DMS 273 (cell line): ENCODE measurements at regions not wholly inside any gene's neighbourhood (a gene's known extent, or its start where the extent isn't known, plus 50 kb on each side); places are given as distances from the start of the nearest gene placed in this dataset.

Experiments
- DNase-seq: peaks from one replicate; lab custom pipeline; 2025; ENCODE audit not compliant: unreplicated experiment; lab: John Stamatoyannopoulos, UW

DNA sequence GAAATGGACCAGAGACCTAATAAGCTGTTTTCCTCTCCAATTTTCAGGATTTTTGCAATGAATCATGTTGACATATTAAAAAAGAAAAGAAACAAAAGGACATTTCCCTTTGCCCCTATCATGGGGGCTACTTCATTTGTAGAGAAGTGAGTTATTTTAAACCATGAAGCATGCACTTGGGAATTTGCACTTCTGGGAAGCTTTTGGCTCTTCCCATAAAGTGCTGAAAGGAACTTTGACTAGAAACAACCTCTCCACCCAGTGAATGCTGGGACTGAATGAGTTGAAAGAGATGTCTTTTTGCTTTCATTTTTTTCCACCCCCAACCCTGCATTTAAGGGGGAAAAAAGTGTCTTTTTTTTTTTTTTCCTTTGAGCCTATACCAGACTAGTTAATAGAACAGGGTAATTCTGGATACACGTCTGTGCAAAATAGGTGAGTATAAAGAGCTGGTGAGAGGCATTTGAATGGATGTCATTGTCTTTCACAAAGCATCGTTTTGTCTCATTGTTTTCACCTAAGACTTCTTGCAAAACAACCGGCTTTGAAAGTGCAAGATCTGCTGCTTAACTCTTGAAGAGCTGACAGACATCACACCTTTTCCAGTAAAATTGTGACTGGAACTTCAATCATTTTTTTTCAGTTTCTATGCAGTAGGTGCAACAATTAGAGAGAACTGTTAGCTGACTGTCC is 138.7 kb upstream of the BACH2 start:
- no peak for DNase-seq

DNA sequence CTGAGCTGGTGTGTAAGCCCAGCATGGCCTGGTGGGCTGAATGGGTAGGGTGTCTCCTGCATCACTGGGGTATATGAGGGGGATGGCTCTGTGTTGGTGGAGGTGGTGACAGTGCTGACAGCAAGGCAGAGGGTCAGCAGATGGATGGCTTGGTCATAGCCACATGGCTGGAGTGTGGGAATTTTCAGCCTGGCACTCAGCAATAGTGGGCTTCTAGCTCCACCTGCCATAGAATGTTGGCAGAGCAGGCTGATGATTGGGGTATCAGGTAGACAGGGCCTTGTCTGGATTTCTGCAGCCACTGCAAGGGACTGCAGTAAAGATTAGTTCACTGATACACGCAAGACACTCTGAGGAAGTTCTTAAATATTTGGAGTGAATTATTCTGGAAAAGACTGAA is 137.5 kb upstream of the BACH2 start:
- DNase-seq: peak; percentile 61

DNA sequence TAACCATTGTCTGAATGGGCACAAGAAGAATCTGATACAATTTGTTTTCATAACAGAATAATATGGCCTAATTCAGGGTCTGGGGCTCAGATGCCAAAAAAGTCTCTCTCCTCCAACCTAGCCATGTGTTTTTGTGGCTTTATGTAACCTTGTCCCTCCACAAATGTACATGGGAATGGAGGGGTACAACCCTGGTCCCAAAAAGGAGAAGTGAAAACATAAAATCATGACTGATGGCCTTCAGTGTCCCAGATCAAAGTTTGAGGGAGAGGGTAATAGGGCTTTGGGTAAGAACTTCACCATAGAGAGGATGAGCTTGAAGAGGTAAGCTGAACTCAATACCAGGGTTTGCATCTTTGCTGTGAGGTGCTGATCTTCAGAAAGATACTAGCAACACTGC is 136.3 kb upstream of the BACH2 start:
- no peak for DNase-seq

DNA sequence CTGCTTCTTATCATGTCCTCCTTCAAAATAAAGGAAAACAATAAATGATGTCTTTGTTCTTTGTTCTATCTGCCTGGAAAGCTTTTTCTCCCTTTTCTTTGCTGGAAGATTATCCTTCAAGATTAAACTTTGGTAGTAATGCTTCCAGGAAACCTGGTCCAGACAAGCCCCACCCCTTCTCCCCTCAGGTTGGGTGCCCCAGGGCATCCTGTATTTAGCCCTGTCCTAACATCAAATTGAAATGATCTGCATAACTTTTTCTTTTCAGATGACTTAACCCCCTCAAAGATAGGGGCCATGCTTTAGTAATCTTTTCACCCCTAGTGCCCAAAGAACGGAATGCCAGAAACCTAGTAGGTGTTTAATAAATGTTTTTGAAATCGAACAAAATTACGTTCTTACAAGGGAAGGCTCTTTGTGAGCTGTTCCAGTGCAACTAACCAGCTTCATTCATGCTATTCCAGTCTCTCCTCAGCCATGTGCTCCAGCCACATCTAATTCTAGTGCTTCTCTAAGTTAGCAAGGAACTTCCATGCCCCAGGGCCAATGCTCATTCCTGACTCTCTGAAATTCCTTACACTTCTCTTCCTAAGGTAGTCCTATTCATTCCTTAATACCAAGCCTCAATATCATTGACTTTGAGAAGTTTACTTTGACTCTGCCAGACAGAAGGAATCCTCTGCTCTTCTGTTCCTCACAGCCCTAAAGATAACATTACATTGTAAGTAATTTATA is 135.6 kb upstream of the BACH2 start:
- no peak for DNase-seq

DNA sequence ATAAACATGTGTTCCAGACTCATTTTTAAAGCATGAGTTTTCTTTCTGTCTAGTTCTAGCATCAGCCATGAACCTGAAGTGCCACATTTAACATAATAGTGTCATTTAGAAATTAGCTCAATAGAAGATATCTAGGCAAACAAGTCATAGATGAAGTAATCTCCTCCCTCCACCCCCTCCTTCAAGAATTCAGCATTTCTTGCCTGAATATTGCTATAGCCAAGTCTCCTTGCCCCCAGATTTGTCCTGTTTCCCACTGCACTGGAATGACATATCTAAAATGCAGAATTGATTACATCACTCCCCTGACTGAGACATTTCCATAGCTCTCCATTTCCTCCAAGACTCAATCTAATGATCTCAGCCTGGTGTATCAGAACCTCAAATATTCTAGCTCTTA is 134.9 kb upstream of the BACH2 start:
- no peak for DNase-seq

DNA sequence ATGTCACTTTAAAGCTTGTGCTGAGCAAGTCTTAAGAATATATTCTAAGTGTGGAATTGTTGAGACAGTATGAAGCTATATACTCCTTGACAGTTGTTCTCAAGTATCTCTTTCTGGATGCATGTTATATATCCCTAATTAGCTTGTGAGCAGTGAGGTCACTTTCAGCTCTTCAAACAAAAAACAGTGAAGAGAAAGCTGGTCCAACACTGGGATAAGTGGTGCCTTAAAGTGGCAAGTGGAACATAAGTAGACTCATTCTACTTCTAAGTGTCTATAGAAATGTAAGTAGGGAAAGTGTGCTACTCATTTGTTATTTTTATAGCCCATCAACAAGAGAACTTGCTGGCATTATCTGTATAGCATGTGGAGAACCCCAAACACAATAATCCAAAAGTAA is 133.1 kb upstream of the BACH2 start:
- DNase-seq: peak; percentile 53

DNA sequence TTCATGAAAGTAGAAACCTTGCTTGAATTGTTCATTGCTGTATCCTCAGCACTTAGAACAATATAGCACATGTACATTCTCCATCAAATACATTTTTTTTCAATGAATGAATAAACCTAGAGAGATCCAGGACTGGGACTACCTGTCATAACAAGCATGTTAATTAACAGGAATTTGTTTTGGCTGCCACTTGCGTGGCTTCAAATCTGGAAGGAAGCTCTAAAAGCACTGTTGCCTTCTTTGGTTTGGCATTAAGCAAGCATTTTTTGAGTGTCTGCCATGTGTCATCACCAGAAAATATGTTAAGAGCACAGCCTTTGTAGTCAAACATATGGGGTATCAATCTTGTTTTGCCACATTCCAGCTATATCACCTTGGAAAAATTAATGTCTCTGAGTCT is 131.9 kb upstream of the BACH2 start:
- no peak for DNase-seq

DNA sequence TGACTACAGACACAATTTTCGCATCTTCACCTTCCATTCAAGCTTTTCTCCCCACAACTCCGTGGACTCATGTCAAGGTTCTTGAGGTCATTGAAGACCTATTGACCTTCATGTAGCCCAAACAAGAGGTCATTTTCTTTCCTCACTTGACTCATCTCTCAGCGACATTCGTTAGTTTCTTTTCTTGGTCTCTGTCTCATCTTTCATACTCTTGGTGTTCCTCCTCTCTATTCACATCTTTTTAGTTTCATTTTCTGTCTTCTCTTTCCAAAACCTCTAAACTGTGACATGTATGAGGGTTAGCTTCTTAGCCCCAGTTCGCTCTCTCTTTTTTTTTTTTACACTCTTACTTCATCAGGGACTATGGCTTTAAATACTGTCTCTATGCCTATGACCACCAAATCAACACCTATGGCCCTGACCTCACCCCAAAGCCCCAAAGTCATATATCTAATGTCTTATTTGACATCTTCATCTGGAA is 128.6 kb upstream of the BACH2 start:
- no peak for DNase-seq

DNA sequence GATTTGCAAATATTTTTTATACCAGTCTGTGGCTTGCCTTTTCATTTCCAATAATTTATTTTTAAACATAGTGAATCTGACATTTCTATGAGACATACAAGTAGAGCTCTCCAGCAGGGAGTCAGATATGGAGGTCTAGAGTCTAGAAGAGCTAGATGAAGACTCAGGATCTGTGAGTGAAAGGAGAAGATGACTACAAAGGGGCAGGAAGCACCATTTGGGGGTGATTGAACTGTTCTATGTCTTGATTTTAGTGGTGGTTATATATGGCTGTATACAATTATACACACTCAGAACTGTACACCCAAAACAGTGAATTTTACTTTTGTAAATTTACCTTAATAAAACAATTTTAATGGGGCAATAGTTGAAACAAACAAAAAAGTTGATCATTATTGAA is 127.9 kb upstream of the BACH2 start:
- DNase-seq: no peak

DNA sequence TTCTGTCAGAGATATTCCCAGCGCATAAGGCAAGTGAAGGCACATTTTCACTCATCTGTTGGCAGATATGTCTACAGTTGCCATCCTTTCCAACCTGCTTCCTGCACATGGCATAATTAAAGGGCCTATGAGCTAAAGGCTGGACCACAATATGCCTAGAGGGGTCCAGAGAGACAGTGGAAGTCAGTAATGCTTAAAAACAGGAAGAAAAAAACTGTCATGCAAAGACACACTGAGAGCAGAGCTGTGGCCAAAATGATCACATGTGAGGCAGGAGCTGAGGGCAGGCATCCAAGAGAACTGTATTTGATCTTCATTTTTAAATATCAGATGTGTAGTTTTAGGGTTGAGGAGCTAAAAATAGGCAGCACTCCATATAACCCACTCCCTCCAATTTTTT is 125.0 kb upstream of the BACH2 start:
- DNase-seq: no peak

DNA sequence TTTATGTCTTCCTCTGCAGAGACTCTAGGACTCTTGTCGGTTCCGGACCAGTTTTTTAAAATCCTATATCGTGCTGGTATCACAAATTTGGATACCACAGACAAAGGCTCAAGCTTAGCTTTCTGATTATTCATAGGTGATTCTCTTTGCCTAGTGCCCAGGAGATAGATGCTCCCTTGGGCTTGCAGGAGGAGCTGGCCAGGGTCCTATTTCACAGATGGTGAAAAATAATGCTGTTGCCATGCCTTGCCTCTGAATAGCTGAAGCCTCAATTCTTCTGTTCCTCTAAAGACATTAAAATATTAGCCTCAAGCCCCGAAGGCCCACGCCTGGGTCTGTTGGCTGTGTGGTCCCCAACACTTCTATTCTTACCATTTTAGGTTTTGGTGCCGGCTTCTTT is 123.9 kb upstream of the BACH2 start:
- peak; percentile 40 for DNase-seq

DNA sequence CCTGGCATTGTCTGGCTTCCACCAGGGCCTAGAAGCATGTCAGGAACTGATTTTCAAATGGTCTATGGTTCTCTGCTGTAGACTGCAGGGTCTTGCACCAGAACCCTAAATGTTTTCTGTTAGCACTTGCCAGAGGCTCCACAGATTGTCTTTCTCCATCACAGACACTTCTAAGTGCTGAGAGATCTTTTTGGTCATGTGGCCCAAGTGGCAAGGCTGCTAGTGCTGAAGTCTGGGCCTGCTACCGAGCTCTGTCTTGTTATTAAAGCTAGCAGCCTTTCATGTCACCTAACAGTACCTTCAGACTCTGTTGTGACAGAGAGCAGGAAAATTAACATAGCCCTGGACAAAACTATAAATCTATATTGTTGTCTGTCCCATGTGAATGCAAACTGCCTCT is 120.7 kb upstream of the BACH2 start:
- DNase-seq: no peak

DNA sequence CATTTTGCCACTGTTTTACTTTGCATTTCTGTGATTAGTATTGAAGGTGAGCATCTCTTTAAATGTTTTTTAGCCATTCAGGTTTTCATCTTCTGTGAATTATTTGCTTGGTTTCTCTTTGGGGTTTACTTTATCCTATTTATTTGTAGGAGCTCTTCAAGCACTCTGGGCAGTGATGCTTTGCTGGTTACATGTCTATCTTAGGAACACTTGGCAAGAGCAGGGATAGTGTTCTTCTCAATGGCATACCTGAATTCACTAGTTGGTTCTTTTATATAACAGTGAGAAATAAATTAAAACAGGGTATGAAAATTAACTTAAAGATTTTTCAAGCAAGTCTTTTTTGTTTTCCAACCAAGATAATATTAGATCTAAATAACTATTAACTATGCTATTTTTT is 119.7 kb upstream of the BACH2 start:
- DNase-seq: no peak

DNA sequence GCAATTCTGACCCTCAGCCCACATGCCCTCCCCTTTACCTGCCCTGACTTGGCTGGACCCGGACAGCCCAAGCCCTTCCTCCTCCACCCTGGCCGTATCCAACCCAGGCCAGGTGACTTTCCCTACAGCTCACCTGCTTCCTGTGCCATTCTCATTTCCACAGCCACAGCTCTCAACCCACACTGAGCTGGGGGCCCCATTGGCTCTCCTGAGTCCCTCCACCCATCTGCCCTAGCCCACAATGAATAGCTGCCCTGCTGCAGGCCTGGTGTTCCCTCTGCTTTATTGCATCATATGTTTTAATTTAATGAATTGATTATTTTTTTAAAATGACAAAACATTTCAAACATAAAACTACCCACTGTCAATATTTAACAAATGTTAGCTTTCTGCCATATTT is 118.5 kb upstream of the BACH2 start:
- no peak for DNase-seq

DNA sequence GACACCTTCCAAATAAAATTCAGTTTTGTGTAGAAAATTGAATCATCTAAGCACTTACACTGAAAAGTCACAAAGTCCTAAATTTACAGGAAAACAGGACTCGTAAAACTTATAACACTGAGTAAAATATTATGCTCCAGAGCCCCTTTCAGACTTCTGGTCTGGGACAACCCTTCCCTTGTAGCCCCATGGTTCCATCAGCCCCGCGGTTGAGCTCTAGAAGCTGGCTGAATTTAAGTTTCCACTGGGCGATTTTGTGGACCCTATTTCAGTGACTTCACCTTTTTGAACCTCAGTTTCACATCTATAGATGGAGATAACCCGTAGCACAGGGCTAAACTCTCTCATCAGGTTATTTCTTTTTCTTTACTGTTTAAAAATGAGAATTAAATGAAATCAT is 117.7 kb upstream of the BACH2 start:
- peak; percentile 25 for DNase-seq

DNA sequence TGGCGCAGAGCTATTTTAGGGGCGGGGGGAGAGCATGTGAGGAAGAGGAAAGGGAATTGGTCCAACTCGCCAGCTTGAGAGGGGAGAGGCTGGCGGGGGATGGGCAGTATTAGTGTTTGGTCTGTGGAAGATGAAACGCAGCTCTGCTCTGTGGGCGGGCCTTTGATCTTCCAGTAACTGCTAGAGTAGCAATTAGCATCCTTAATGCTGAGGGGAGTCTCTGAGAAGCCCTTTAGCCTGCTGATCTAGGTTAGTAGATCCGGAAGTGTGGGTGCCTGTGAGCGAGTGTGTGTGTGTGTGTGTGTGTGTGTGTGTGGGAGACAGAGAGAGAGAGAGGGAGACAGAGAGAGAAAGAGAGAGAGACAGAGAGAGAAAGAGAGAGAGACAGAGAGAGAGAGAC is 117.2 kb upstream of the BACH2 start:
- DNase-seq: peak; percentile 95

DNA sequence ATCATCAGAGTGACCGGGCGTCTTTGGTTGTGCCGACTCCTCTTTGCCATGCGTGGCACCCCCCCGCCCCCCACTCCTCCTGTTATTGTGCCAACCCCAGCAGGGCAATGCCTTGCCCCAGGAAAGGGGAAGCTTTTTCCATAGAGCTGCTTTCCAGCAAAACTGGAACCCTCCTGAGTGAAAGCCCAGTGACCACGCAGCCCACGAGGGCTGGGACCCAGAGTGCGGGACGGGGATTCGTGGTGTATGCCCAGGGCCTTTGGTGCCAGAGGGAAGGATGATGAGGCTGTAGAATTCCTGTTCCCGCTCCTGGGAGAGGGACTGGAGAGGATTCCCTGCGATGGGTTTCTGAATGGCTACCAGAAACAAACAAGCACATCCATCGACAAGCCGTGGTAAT is 116.8 kb upstream of the BACH2 start:
- peak; percentile 40 for DNase-seq

DNA sequence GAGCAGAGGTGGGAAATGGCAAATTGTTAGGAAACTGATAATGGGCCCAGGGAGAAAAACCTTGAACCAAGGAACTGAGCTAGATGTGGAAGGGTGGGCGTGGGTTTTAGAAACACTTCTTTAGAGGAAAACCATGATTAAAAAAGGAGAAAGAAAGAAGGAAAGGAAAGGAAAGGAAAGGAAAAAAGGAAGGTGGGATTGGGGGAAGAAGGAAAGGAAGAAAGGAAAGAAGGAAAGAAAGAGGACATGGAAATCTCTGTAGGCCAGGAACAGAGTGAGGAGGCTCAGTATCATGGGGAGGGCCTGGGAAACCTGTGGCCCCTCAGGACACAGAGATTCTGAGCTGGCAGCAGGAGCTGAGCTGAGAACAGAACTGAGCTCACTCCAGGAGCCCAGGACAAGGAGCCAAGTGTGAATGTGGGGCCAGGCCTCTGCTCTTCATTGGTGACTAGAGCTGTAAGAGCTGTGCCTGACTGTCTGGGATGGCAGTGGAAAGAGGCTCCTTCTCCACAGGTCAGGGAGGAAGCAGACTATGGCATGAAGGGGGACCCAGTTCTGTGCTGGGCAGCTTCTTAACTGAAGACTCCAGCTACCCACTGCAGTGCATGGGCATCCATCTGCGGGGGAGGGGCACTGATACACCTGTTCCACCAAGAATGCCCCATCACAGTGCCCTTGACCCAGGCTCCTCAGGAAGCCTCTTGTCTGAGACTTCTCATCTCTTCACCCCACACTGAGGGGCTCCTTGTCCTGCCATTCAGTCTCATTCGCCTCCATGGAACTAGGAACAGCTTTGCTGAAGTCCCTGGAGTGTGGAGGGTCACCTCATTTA is 116.1 kb upstream of the BACH2 start:
- peak; percentile 27 for DNase-seq

DNA sequence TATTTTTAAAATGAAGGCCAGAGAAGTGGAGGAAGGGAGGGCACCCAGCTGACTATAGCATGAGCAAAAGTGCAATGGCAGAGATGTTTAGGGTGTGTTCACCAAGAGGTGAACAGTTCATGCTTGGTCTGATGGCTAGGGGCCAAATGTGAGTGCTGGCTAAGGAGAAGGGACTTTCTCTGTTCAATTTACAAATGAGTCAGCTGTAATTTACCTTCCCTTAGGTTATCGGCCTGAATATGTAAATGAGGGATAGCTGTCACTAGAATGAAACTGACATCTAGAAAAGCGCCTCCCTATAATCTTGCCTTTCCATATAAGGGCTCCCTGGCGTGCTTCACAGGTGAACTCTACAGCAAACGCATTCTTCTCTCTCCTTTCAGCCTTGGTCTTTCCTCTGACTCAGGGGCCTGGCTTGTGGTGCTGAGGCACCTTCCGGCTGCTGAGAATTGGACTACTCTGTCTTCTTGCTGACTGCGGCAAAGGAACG is 114.7 kb upstream of the BACH2 start:
- DNase-seq: peak; percentile 27

DNA sequence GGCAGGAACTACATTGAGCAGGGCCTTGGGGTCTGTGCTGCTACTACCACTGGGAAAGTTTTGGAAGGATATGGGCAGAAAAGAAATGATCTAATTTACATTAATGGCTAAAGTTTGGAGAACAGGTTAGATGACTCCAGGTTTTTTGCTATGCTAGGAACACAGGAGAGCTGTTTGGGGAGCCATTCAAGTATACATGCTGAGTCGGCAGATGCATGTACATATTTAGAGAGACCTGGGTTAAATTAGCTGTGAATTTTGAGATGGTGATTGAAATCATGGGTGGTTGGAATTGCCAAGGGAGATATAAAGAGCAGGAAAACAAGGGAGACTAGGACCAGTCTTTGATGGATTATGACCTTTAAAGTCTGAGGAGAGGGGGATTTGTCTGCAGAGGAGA is 113.1 kb upstream of the BACH2 start:
- DNase-seq: no peak

DNA sequence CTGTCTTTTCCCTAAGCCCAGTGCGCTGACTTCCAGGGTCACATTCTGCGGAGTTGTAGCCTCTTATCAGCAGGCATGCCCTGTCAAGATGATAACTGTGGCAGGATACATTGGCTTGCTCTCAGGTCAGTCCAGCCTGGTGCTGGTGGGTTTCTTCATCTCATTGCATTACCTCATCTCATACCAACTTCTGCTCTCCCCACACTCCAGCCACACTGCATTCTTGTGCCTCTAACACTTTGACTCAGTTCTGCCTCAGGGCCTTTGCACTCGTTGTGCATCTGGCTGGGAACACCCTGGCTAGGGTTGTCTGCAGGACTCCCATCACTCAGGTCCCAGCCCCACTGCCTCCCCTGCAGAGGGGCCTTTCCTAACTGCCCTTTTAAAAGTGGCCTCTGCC is 110.3 kb upstream of the BACH2 start:
- no peak for DNase-seq
